CD14-positive monocyte (primary cell): ENCODE measurements at regions not wholly inside any gene's neighbourhood (a gene's known extent, or its start where the extent isn't known, plus 50 kb on each side); places are given as distances from the start of the nearest gene placed in this dataset.

Experiments used
- DNase-seq, 3 donors: peaks; one replicate each; pipeline ENCODE4 v3.0.0-alpha.2; 2011 to 2022
- H2AFZ ChIP-seq: 2 replicates; pipeline ENCODE4 v1.6.0; 2012; ENCODE audit warnings: mild to moderate bottlenecking, low read depth, low read length, inconsistent platforms; ENCODE audit not compliant: insufficient read depth, poor library complexity, severe bottlenecking
- H3K27ac ChIP-seq, 2 donors: 1 replicate in 1 of 2; 2 replicates in 1 of 2; pipeline ENCODE4 v1.5.1; 2012 to 2013; ENCODE audit warnings: low read length in 2 of 2, control low read depth in 1 of 2, inconsistent platforms in 1 of 2, low read depth in 1 of 2, mild to moderate bottlenecking in 1 of 2
- H3K27me3 ChIP-seq, 2 donors: one replicate each; pipeline versions ENCODE4 v1.6.0 to v1.6.1; 2011 to 2013; ENCODE audit warnings: low read length in 2 of 2; ENCODE audit not compliant: control insufficient read depth in 2 of 2, insufficient read depth in 2 of 2
- H3K36me3 ChIP-seq, 2 donors: replicated peaks in 1 of 2; 1 replicate in 1 of 2; 2 replicates in 1 of 2; pipeline versions ENCODE4 v1.5.1 to v1.6.1; 2012 to 2013; ENCODE audit warnings: low read length in 2 of 2, control low read depth in 1 of 2, inconsistent platforms in 1 of 2, mild to moderate bottlenecking in 1 of 2; ENCODE audit not compliant: insufficient read depth in 2 of 2, control insufficient read depth in 1 of 2
- H3K4me1 ChIP-seq, 2 donors: 1 replicate in 1 of 2; 2 replicates in 1 of 2; pipeline versions ENCODE4 v1.5.1 to v1.6.1; 2012 to 2013; ENCODE audit warnings: low read length in 2 of 2, control low read depth in 1 of 2, inconsistent platforms in 1 of 2, mild to moderate bottlenecking in 1 of 2, moderate library complexity in 1 of 2; ENCODE audit not compliant: insufficient read depth in 2 of 2, control insufficient read depth in 1 of 2
- H3K4me2 ChIP-seq: replicated peaks from 2 replicates; pipeline ENCODE3; 2012; ENCODE audit warnings: low read length, moderate library complexity, mild to moderate bottlenecking; ENCODE audit not compliant: poor library complexity, severe bottlenecking; ENCODE audit errors: extremely low read depth
- H3K4me3 ChIP-seq, 3 experiments: fragments of 200-600 bp in 1 of 3; sonication (generic) in 1 of 3; replicated peaks in 1 of 3; 1 replicate in 2 of 3; 2 replicates in 1 of 3; pipeline ENCODE4 v1.5.1; 2011 to 2013; ENCODE audit warnings: low read length in 3 of 3, mild to moderate bottlenecking in 3 of 3, control low read depth in 2 of 3, low read depth in 2 of 3, inconsistent platforms in 1 of 3, moderate library complexity in 1 of 3
- H3K79me2 ChIP-seq: 2 replicates; pipeline ENCODE4 v1.6.0; 2012; ENCODE audit warnings: mild to moderate bottlenecking, control low read depth, inconsistent platforms, low read length, moderate library complexity; ENCODE audit not compliant: insufficient read depth
- H3K9ac ChIP-seq: 2 replicates; pipeline ENCODE4 v1.6.0; 2017; ENCODE audit warnings: low read length, mild to moderate bottlenecking; ENCODE audit not compliant: insufficient read depth, poor library complexity, severe bottlenecking
- H3K9me3 ChIP-seq, 2 donors: replicated peaks in 1 of 2; 1 replicate in 1 of 2; 2 replicates in 1 of 2; pipeline versions ENCODE4 v1.5.1 to v1.6.1; 2012 to 2013; ENCODE audit warnings: low read length in 2 of 2, control low read depth in 1 of 2; ENCODE audit not compliant: control insufficient read depth in 1 of 2, insufficient read depth in 1 of 2
- H4K20me1 ChIP-seq: 2 replicates; pipeline ENCODE4 v1.6.0; 2012; ENCODE audit warnings: mild to moderate bottlenecking, low read length, control low read depth, moderate library complexity; ENCODE audit not compliant: insufficient read depth
- H3K27ac Mint-ChIP-seq, 7 donors: one replicate each; pipeline ENCODE4 v1.8.0; 2020; ENCODE audit warnings: mild to moderate bottlenecking in 7 of 7, mixed read lengths in 7 of 7, moderate library complexity in 6 of 7, inconsistent platforms in 2 of 7
- H3K27me3 Mint-ChIP-seq, 3 donors: one replicate each; pipeline ENCODE4 v1.8.0; 2021 to 2022; ENCODE audit warnings: low read depth in 3 of 3, mild to moderate bottlenecking in 3 of 3, mixed read lengths in 3 of 3, moderate library complexity in 3 of 3, inconsistent platforms in 1 of 3
- H3K36me3 Mint-ChIP-seq, 2 donors: one replicate each; pipeline ENCODE4 v1.8.0; 2020; ENCODE audit warnings: mixed read lengths in 2 of 2, inconsistent platforms in 1 of 2, mild to moderate bottlenecking in 1 of 2
- H3K4me1 Mint-ChIP-seq: one replicate; pipeline ENCODE4 v1.8.0; 2020; ENCODE audit warnings: mild to moderate bottlenecking, mixed read lengths
- H3K4me3 Mint-ChIP-seq, 2 donors: one replicate each; pipeline ENCODE4 v1.8.0; 2020; ENCODE audit warnings: mild to moderate bottlenecking in 2 of 2, mixed read lengths in 2 of 2, moderate library complexity in 1 of 2
- H3K9me3 Mint-ChIP-seq, 7 donors: one replicate each; pipeline ENCODE4 v1.8.0; 2020 to 2022; ENCODE audit warnings: mixed read lengths in 7 of 7, mild to moderate bottlenecking in 6 of 7, moderate library complexity in 6 of 7, inconsistent platforms in 2 of 7
- CTCF ChIP-seq: fragments of 200-600 bp; IDR thresholded peaks from one replicate; pipeline ENCODE4 v1.8.0; 2022; ENCODE audit warnings: antibody characterized with exemption, mild to moderate bottlenecking
- WGBS: methylation state at CpG from one replicate; pipeline ENCODE4 v1.1.5; 2013; ENCODE audit warnings: missing lambda C conversion rate; ENCODE audit not compliant: insufficient coverage; 5-methylcytosine and 5-hydroxymethylcytosine counted together
- intact Hi-C, 2 donors: fragments of 100-400 bp; cut with micrococcal nuclease; formaldehyde crosslinking; loops; one replicate each; pipeline versions ENCODE4 v1.15.0 to v1.15.1; 2023

DNA sequence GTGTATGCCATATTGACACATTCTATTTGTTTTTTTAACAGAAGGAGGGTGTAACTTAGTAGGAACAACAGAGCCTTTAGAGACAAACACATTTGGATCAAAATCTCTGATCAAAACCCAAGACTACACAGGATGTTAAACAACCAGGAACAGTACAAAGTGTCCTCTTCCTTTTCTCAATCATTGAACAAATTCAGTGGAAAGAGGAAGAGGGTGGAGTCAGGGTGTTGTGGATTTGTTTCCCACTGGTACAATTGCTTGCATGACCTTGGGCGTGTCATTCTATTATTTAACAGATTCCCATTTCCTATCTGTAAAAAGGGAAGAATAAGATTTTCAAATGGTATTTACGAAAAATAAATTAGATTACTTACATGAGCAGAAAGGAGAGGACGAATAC, 1162.8 kb upstream of the PRKX start:
- no peak for DNase-seq
- no CpG with 5 or more reads among the region's 3 CpGs for WGBS
- peaks cover 0 to 14% (median 2%) of the 10 kb centered on the region in 7 donors for H3K9me3 Mint-ChIP-seq
- H3K4me1 ChIP-seq, result peaks cover 4 to 6% of the 10 kb centered on the region in 2 donors
- H3K9ac ChIP-seq, result no peak overlapping the region
- no peak overlapping the region for H3K27ac ChIP-seq
- intact Hi-C loops, result no loop called here
- H3K27ac Mint-ChIP-seq, result no peak overlapping the region
- peaks cover 2% of the 10 kb centered on the region for H3K4me1 Mint-ChIP-seq
- H3K4me3 Mint-ChIP-seq, result peak overlapping the region in 1 of 2 donors; percentile 21
- H3K36me3 Mint-ChIP-seq, result no peaks in the 10 kb centered on the region
- H2AFZ ChIP-seq, result no peak overlapping the region
- H3K36me3 ChIP-seq, result no peaks in the 10 kb centered on the region
- no peak overlapping the region for H3K4me3 ChIP-seq
- no peak overlapping the region for H3K4me2 ChIP-seq
- H4K20me1 ChIP-seq, result no peaks in the 10 kb centered on the region
- H3K27me3 Mint-ChIP-seq, result peaks cover 0 to 3% (median 0%) of the 10 kb centered on the region in 3 donors
- no peaks in the 10 kb centered on the region for H3K79me2 ChIP-seq
- H3K9me3 ChIP-seq, result no peaks in the 10 kb centered on the region
- TF ChIP-seq CTCF, result no peak
- H3K27me3 ChIP-seq, result no peaks in the 10 kb centered on the region

- Histone ChIP-seq H3K9me3 (no peaks in the 10 kb centered on the region), H3K4me2 (no peak overlapping the region), H3K4me1 (no peaks in the 10 kb centered on the region), H2AFZ (no peak overlapping the region), H3K36me3 (no peaks in the 10 kb centered on the region), H3K27ac (no peak overlapping the region), H4K20me1 (no peaks in the 10 kb centered on the region), H3K9ac (no peak overlapping the region), H3K79me2 (no peaks in the 10 kb centered on the region), H3K4me3 (no peak overlapping the region), H3K27me3 (no peaks in the 10 kb centered on the region)
- intact Hi-C loops, result no loop called here
- no peaks in the 10 kb centered on the region for H3K36me3 Mint-ChIP-seq
- H3K9me3 Mint-ChIP-seq, result peaks cover 0 to 8% (median 1%) of the 10 kb centered on the region in 7 donors
- H3K27ac Mint-ChIP-seq, result no peak overlapping the region
- no peak for TF ChIP-seq CTCF
- H3K4me3 Mint-ChIP-seq, result no peak overlapping the region
- H3K27me3 Mint-ChIP-seq, result no peaks in the 10 kb centered on the region
- H3K4me1 Mint-ChIP-seq, result no peaks in the 10 kb centered on the region
- DNase-seq, result no peak
- WGBS, result no CpG with 5 or more reads among the region's 2 CpGs
Measured at GRCh38 chrX:4851534-4851933, 1138.1 kb upstream of the PRKX start.
